SK-N-SH treated with all-trans-retinoic acid at 6 μM for 48 hours (cell line): ENCODE measurements at regions not wholly inside any gene's neighbourhood (a gene's known extent, or its start where the extent isn't known, plus 50 kb on each side); places are given as distances from the start of the nearest gene placed in this dataset.

Source experiments
- ATAC-seq: fragments of 200-7000 bp; cut with Tn5 transposase; 3 replicates; pipeline ENCODE4 v1.9.1; 2020; ENCODE audit warnings: mild to moderate bottlenecking, moderate library complexity
- ARNTL ChIP-seq: fragments of 450-650 bp; formaldehyde crosslinking; IDR thresholded peaks from 2 replicates; pipeline ENCODE4 v1.5.0; 2020; ENCODE audit warnings: low read depth, mild to moderate bottlenecking, moderate library complexity, borderline replicate concordance
- BACH2 ChIP-seq: fragments of 250-450 bp; sonication (Bioruptor Pico); IDR thresholded peaks from 2 replicates; pipeline ENCODE4 v1.9.0; 2021; ENCODE audit warnings: mild to moderate bottlenecking, borderline replicate concordance
- CSDC2 ChIP-seq: fragments of 250-450 bp; sonication (Bioruptor Pico); IDR thresholded peaks from 2 replicates; pipeline ENCODE4 v1.5.0; 2020; ENCODE audit warnings: mild to moderate bottlenecking, moderate library complexity
- GLIS3 ChIP-seq: fragments of 250-450 bp; sonication (Bioruptor Pico); IDR thresholded peaks from 2 replicates; pipeline ENCODE4 v1.5.0; 2020; ENCODE audit warnings: mild to moderate bottlenecking, moderate library complexity
- ISL1 ChIP-seq: fragments of 250-450 bp; sonication (Bioruptor Pico); IDR thresholded peaks from 2 replicates; pipeline ENCODE4 v2.1.2; 2022; ENCODE audit warnings: mild to moderate bottlenecking, moderate library complexity
- OSR1 ChIP-seq: fragments of 250-450 bp; sonication (Bioruptor Pico); IDR thresholded peaks from 2 replicates; pipeline ENCODE4 v1.8.0; 2022; ENCODE audit warnings: moderate library complexity, mild to moderate bottlenecking, inconsistent platforms
- PPARA ChIP-seq: fragments of 250-450 bp; sonication (Bioruptor Pico); IDR thresholded peaks from 2 replicates; pipeline ENCODE4 v1.5.0; 2020; ENCODE audit warnings: mild to moderate bottlenecking, borderline replicate concordance
- RARB ChIP-seq: fragments of 250-450 bp; sonication (Bioruptor Pico); IDR thresholded peaks from 2 replicates; pipeline ENCODE4 v1.8.0; 2021; ENCODE audit warnings: mild to moderate bottlenecking, moderate library complexity
- SNAI2 ChIP-seq: fragments of 250-450 bp; sonication (Bioruptor Pico); IDR thresholded peaks from 2 replicates; pipeline ENCODE4 v1.5.0; 2020; ENCODE audit warnings: mild to moderate bottlenecking, moderate library complexity
- TCF4 ChIP-seq: fragments of 250-450 bp; sonication (Bioruptor Pico); IDR thresholded peaks from 2 replicates; pipeline ENCODE4 v1.8.0; 2021; ENCODE audit warnings: mild to moderate bottlenecking, moderate library complexity, borderline replicate concordance
- TOX ChIP-seq: fragments of 250-450 bp; sonication (Bioruptor Pico); IDR thresholded peaks from 2 replicates; pipeline ENCODE4 v1.8.0; 2021; ENCODE audit warnings: mild to moderate bottlenecking, moderate library complexity, borderline replicate concordance
- ZC3H10 ChIP-seq: fragments of 250-450 bp; sonication (Bioruptor Pico); IDR thresholded peaks from 2 replicates; pipeline ENCODE4 v1.5.1; 2021; ENCODE audit warnings: mild to moderate bottlenecking, moderate library complexity
- ZFP3 ChIP-seq: fragments of 250-450 bp; sonication (Bioruptor Pico); IDR thresholded peaks from 2 replicates; pipeline ENCODE4 v1.5.0; 2020; ENCODE audit warnings: mild to moderate bottlenecking, moderate library complexity
- ZFP30 ChIP-seq: fragments of 450-650 bp; formaldehyde crosslinking; IDR thresholded peaks from 2 replicates; pipeline ENCODE4 v1.5.0; 2022; ENCODE audit warnings: mild to moderate bottlenecking, moderate library complexity
- ZNF565 ChIP-seq: fragments of 450-650 bp; formaldehyde crosslinking; conservative IDR thresholded peaks from 2 replicates; pipeline ENCODE4 v1.5.0; 2020; ENCODE audit warnings: low read depth, mild to moderate bottlenecking, moderate library complexity
- ZNF70 ChIP-seq: fragments of 450-650 bp; formaldehyde crosslinking; IDR thresholded peaks from 2 replicates; pipeline ENCODE4 v1.5.0; 2020; ENCODE audit warnings: mild to moderate bottlenecking, moderate library complexity
- ZNF8 ChIP-seq: fragments of 450-650 bp; formaldehyde crosslinking; IDR thresholded peaks from 2 replicates; pipeline ENCODE4 v1.5.0; 2020; ENCODE audit warnings: mild to moderate bottlenecking, moderate library complexity
- TF ChIP-seq, protein P1 (sequence below): fragments of 250-450 bp; sonication (Bioruptor Pico); IDR thresholded peaks from 2 replicates; pipeline ENCODE4 v1.8.0; 2020; ENCODE audit warnings: mild to moderate bottlenecking, moderate library complexity, borderline replicate concordance
- TF ChIP-seq, protein P2 (sequence below): fragments of 250-450 bp; sonication (Bioruptor Pico); IDR thresholded peaks from 2 replicates; pipeline ENCODE4 v1.5.1; 2020; ENCODE audit warnings: low read depth, mild to moderate bottlenecking, moderate library complexity
- TF ChIP-seq, protein P3 (sequence below): fragments of 250-450 bp; sonication (Bioruptor Pico); IDR thresholded peaks from 2 replicates; pipeline ENCODE4 v1.8.0; 2021; ENCODE audit warnings: low read depth, mild to moderate bottlenecking, moderate library complexity, borderline replicate concordance
- TF ChIP-seq, protein P4 (sequence below): fragments of 250-450 bp; sonication (Bioruptor Pico); IDR thresholded peaks from 2 replicates; pipeline ENCODE4 v1.5.1; 2021; ENCODE audit warnings: mild to moderate bottlenecking, moderate library complexity

DNA sequence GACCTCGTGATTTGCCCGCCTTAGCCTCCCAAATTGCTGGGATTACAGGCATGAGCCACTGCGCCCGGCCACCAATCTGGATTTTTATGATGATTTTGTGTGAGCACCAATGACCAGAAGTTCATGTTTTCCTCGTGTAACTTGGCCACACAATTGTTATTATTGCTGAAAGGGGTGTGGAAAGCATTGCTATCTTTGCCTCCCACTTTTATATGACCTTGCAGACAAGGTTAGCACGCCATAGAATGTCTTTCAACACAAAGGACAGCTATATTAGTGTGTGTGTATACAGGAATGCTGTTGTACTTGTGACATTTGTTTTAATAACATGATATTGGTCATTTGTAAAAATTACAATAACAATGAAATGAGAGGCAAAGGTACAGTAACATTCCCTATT lies 155.0 kb upstream of the ERCC6L2 start:
- TF ChIP-seq, protein P1, sequence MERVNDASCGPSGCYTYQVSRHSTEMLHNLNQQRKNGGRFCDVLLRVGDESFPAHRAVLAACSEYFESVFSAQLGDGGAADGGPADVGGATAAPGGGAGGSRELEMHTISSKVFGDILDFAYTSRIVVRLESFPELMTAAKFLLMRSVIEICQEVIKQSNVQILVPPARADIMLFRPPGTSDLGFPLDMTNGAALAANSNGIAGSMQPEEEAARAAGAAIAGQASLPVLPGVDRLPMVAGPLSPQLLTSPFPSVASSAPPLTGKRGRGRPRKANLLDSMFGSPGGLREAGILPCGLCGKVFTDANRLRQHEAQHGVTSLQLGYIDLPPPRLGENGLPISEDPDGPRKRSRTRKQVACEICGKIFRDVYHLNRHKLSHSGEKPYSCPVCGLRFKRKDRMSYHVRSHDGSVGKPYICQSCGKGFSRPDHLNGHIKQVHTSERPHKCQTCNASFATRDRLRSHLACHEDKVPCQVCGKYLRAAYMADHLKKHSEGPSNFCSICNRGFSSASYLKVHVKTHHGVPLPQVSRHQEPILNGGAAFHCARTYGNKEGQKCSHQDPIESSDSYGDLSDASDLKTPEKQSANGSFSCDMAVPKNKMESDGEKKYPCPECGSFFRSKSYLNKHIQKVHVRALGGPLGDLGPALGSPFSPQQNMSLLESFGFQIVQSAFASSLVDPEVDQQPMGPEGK (CRISPR knock-in tag): no peak
- no peak for TF ChIP-seq ZFP30
- no peak for TF ChIP-seq ZNF8 (CRISPR knock-in tag)
- no peak for TF ChIP-seq PPARA (CRISPR knock-in tag)
- no peak for TF ChIP-seq ZNF70
- TF ChIP-seq OSR1: no peak
- no peak for TF ChIP-seq SNAI2 (CRISPR knock-in tag)
- TF ChIP-seq CSDC2 (CRISPR knock-in tag): no peak
- TF ChIP-seq ZFP3 (CRISPR knock-in tag): no peak
- no peak for TF ChIP-seq BACH2 (CRISPR knock-in tag)
- TF ChIP-seq, protein P2, sequence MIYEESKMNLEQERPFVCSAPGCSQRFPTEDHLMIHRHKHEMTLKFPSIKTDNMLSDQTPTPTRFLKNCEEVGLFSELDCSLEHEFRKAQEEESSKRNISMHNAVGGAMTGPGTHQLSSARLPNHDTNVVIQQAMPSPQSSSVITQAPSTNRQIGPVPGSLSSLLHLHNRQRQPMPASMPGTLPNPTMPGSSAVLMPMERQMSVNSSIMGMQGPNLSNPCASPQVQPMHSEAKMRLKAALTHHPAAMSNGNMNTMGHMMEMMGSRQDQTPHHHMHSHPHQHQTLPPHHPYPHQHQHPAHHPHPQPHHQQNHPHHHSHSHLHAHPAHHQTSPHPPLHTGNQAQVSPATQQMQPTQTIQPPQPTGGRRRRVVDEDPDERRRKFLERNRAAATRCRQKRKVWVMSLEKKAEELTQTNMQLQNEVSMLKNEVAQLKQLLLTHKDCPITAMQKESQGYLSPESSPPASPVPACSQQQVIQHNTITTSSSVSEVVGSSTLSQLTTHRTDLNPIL (CRISPR knock-in tag): no peak
- no peak for TF ChIP-seq TOX (CRISPR knock-in tag)
- no peak for TF ChIP-seq RARB (CRISPR knock-in tag)
- TF ChIP-seq, all 23 proteins: peak for 0
- no peak for ATAC-seq

DNA sequence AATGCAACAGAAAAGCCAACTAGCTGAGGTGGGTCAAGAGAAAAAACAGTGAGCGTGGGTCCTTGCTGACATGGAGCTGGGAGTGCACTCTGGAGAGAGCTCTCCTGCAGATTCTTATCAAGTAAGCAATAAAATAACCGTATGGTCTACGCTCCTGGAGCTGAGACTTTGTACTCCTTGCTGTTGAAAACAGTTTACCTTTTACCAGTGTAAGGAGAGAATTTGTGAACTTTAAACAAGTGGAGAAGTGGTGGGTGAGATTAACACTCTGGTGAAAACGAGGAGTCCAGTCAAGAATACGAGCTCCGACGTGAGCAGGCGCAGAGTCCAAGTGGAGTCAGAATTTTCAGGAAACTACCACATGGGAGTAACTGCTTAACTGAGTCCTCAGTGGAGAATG lies 156.1 kb upstream of the ERCC6L2 start:
- TF ChIP-seq SNAI2 (CRISPR knock-in tag) (no peak), ZFP30 (no peak), TOX (CRISPR knock-in tag) (no peak), OSR1 (no peak), ZNF70 (no peak), ZNF8 (CRISPR knock-in tag) (no peak), ISL1 (CRISPR knock-in tag) (no peak), PPARA (CRISPR knock-in tag) (no peak), GLIS3 (CRISPR knock-in tag) (no peak), ZFP3 (CRISPR knock-in tag) (no peak)
- TF ChIP-seq, protein P2 (CRISPR knock-in tag): no peak
- TF ChIP-seq, protein P3, sequence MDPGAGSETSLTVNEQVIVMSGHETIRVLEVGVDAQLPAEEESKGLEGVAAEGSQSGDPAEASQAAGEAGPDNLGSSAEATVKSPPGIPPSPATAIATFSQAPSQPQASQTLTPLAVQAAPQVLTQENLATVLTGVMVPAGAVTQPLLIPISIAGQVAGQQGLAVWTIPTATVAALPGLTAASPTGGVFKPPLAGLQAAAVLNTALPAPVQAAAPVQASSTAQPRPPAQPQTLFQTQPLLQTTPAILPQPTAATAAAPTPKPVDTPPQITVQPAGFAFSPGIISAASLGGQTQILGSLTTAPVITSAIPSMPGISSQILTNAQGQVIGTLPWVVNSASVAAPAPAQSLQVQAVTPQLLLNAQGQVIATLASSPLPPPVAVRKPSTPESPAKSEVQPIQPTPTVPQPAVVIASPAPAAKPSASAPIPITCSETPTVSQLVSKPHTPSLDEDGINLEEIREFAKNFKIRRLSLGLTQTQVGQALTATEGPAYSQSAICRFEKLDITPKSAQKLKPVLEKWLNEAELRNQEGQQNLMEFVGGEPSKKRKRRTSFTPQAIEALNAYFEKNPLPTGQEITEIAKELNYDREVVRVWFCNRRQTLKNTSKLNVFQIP (CRISPR knock-in tag): no peak
- ATAC-seq: no peak

DNA sequence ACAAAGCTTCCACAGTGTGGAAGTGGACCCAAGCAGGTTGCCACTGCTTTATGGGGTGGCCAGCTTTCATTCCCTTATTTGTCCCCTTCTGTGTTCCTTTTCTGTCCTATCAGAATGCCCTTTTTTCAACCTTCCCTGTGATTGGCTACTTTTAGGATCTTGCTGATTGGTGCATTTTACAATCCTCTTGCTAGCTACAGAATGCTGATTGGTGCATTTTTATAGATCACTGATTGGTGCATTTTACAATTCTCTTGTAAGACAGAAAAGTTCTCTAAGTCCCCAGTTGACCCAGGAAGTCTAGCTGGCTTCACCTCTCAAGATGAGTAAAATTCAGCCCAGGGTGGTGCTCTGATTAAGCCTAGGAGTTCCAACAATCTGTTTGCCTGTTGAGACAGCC lies 157.2 kb upstream of the ERCC6L2 start:
- TF ChIP-seq, protein P1 (CRISPR knock-in tag): no peak
- no peak for TF ChIP-seq CSDC2 (CRISPR knock-in tag)
- no peak for TF ChIP-seq RARB (CRISPR knock-in tag)
- TF ChIP-seq PPARA (CRISPR knock-in tag): no peak
- no peak for TF ChIP-seq ZC3H10 (CRISPR knock-in tag)
- no peak for TF ChIP-seq ZNF8 (CRISPR knock-in tag)
- no peak for TF ChIP-seq SNAI2 (CRISPR knock-in tag)
- no peak for TF ChIP-seq ARNTL (CRISPR knock-in tag)
- TF ChIP-seq, protein P4, sequence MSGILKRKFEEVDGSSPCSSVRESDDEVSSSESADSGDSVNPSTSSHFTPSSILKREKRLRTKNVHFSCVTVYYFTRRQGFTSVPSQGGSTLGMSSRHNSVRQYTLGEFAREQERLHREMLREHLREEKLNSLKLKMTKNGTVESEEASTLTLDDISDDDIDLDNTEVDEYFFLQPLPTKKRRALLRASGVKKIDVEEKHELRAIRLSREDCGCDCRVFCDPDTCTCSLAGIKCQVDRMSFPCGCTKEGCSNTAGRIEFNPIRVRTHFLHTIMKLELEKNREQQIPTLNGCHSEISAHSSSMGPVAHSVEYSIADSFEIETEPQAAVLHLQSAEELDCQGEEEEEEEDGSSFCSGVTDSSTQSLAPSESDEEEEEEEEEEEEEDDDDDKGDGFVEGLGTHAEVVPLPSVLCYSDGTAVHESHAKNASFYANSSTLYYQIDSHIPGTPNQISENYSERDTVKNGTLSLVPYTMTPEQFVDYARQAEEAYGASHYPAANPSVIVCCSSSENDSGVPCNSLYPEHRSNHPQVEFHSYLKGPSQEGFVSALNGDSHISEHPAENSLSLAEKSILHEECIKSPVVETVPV: no peak
- no peak for TF ChIP-seq ZNF565 (CRISPR knock-in tag)
- TF ChIP-seq, protein P3 (CRISPR knock-in tag): no peak
- no peak for TF ChIP-seq OSR1
- no peak for TF ChIP-seq ZFP30
- no peak for TF ChIP-seq TOX (CRISPR knock-in tag)
- TF ChIP-seq, protein P2 (CRISPR knock-in tag): no peak
- TF ChIP-seq TCF4 (CRISPR knock-in tag): no peak
- no peak for TF ChIP-seq GLIS3 (CRISPR knock-in tag)
- no peak for TF ChIP-seq ISL1 (CRISPR knock-in tag)
- ATAC-seq: no peak
